H1 (cell line): ENCODE measurements at regions not wholly inside any gene's neighbourhood (a gene's known extent, or its start where the extent isn't known, plus 50 kb on each side); places are given as distances from the start of the nearest gene placed in this dataset.

Experiments used
- CTCF ChIA-PET: fragments of 300-600 bp; sonication (Branson Sonifier 250); formaldehyde crosslinking; loops from one replicate; lab custom pipeline; 2021; ENCODE audit not compliant: partially characterized antibody; lab: Charles Lee
- POLR2A ChIA-PET: fragments of 300-600 bp; sonication (Branson Sonifier 250); formaldehyde crosslinking; loops from one replicate; lab custom pipeline; 2021; ENCODE audit warnings: inconsistent platforms; ENCODE audit not compliant: partially characterized antibody; lab: Charles Lee
- DNase-seq, 2 experiments: peaks; one replicate each; pipeline versions ENCODE4 v3.0.0 to v3.0.0-alpha.2; 2010 to 2022; ENCODE audit warnings: low spot score in 2 of 2, low read depth in 1 of 2, mixed read lengths in 1 of 2
- FAIRE-seq: peaks from 2 replicates; lab custom pipeline; 2011; peaks lifted over from hg19 to GRCh38; lab: Jason Lieb, UNC
- H2AFZ ChIP-seq: 2 replicates; pipeline ENCODE4 v1.8.1; 2012; ENCODE audit warnings: low read length, inconsistent platforms
- H2AK5ac ChIP-seq: 2 replicates; pipeline ENCODE4 v1.6.1; 2013; ENCODE audit warnings: low read depth, low read length
- H2BK120ac ChIP-seq: replicated peaks from 2 replicates; pipeline ENCODE3; 2013; ENCODE audit warnings: low read depth, low read length, inconsistent platforms
- H2BK12ac ChIP-seq: 2 replicates; pipeline ENCODE4 v1.6.1; 2013; ENCODE audit warnings: low read depth, low read length
- H2BK15ac ChIP-seq: 2 replicates; pipeline ENCODE4 v1.6.1; 2013; ENCODE audit warnings: low read length
- H2BK20ac ChIP-seq: 2 replicates; pipeline ENCODE4 v1.6.1; 2013; ENCODE audit warnings: low read length
- H2BK5ac ChIP-seq: 2 replicates; pipeline ENCODE4 v1.6.1; 2013; ENCODE audit warnings: low read depth, low read length
- H3K14ac ChIP-seq: 2 replicates; pipeline ENCODE4 v1.6.1; 2013; ENCODE audit warnings: inconsistent platforms; ENCODE audit not compliant: insufficient read length
- H3K18ac ChIP-seq: 2 replicates; pipeline ENCODE4 v1.6.1; 2013; ENCODE audit warnings: low read length; ENCODE audit errors: extremely low read depth
- H3K23ac ChIP-seq: 2 replicates; pipeline ENCODE4 v1.6.1; 2013; ENCODE audit warnings: inconsistent platforms; ENCODE audit not compliant: insufficient read length
- H3K23me2 ChIP-seq: 2 replicates; pipeline ENCODE4 v1.6.1; 2013; ENCODE audit warnings: low read depth, low read length
- H3K27ac ChIP-seq: 2 replicates; pipeline ENCODE4 v1.6.1; 2011; ENCODE audit warnings: low read depth, low read length, inconsistent platforms
- H3K27me3 ChIP-seq, 4 experiments: replicated peaks in 1 of 4; 1 replicate in 1 of 4; 2 replicates in 3 of 4; pipeline versions ENCODE4 v1.6.1 to v1.8.1; 2011 to 2013; ENCODE audit warnings: low read length in 3 of 4, mild to moderate bottlenecking in 3 of 4, inconsistent platforms in 2 of 4, mixed read lengths in 2 of 4, moderate library complexity in 1 of 4; ENCODE audit not compliant: control insufficient read depth in 3 of 4, insufficient read depth in 3 of 4; ENCODE audit errors: extremely low read depth in 1 of 4
- H3K36me3 ChIP-seq, 4 experiments: 2 replicates each; pipeline versions ENCODE4 v1.6.1 to v1.8.1; 2011 to 2013; ENCODE audit warnings: mild to moderate bottlenecking in 4 of 4, low read length in 3 of 4, moderate library complexity in 2 of 4, control low read depth in 1 of 4, inconsistent platforms in 1 of 4; ENCODE audit not compliant: insufficient read depth in 4 of 4, control insufficient read depth in 2 of 4
- H3K4ac ChIP-seq: replicated peaks from 2 replicates; pipeline ENCODE3; 2013; ENCODE audit warnings: low read length, low read depth, mixed read lengths, inconsistent platforms; ENCODE audit not compliant: insufficient read length
- H3K4me1 ChIP-seq, 4 experiments: replicated peaks in 1 of 4; 1 replicate in 1 of 4; 2 replicates in 3 of 4; pipeline versions ENCODE4 v1.6.1 to v1.8.1; 2011 to 2013; ENCODE audit warnings: low read length in 3 of 4, inconsistent platforms in 2 of 4, mixed read lengths in 1 of 4; ENCODE audit not compliant: insufficient read depth in 4 of 4, control insufficient read depth in 3 of 4
- H3K4me2 ChIP-seq, 2 experiments: 2 replicates each; pipeline versions ENCODE4 v1.6.1 to v1.8.1; 2011 to 2013; ENCODE audit warnings: low read depth in 2 of 2, low read length in 2 of 2, control low read depth in 1 of 2, inconsistent platforms in 1 of 2, mild to moderate bottlenecking in 1 of 2; ENCODE audit not compliant: insufficient read depth in 1 of 2
- H3K4me3 ChIP-seq, 4 experiments: fragments of 200-600, 300-600 bp in 1 of 4; sonication (generic), shearing (Covaris generic), sonication (Bioruptor Twin) in 1 of 4; 2 replicates each; pipeline versions ENCODE4 v1.5.1 to v1.8.1; 2011 to 2016; ENCODE audit warnings: low read length in 4 of 4, low read depth in 3 of 4, control low read depth in 2 of 4, inconsistent platforms in 2 of 4, mild to moderate bottlenecking in 2 of 4, mixed read lengths in 1 of 4, moderate library complexity in 1 of 4; ENCODE audit not compliant: insufficient read depth in 2 of 4; ENCODE audit errors: extremely low read depth in 1 of 4
- H3K56ac ChIP-seq: replicated peaks from 2 replicates; pipeline ENCODE3; 2013; ENCODE audit warnings: low read depth, mild to moderate bottlenecking, mixed read lengths, low read length, inconsistent platforms; ENCODE audit not compliant: insufficient read length
- H3K79me1 ChIP-seq: 2 replicates; pipeline ENCODE4 v1.6.1; 2013; ENCODE audit warnings: low read depth, low read length, control low read depth
- H3K79me2 ChIP-seq, 2 experiments: 2 replicates each; pipeline versions ENCODE4 v1.6.1 to v1.8.1; 2012 to 2013; ENCODE audit warnings: low read length in 2 of 2, mild to moderate bottlenecking in 2 of 2, inconsistent platforms in 1 of 2; ENCODE audit not compliant: insufficient read depth in 2 of 2, control insufficient read depth in 1 of 2
- H3K9ac ChIP-seq, 4 experiments: replicated peaks in 1 of 4; 1 replicate in 1 of 4; 2 replicates in 3 of 4; pipeline versions ENCODE4 v1.6.1 to v1.8.1; 2011 to 2013; ENCODE audit warnings: low read depth in 3 of 4, low read length in 3 of 4, control low read depth in 2 of 4, mild to moderate bottlenecking in 2 of 4, moderate library complexity in 2 of 4, inconsistent platforms in 1 of 4; ENCODE audit errors: extremely low read depth in 1 of 4
- H3K9me3 ChIP-seq, 2 experiments: 2 replicates each; pipeline versions ENCODE4 v1.6.1 to v1.8.1; 2012 to 2013; ENCODE audit warnings: mild to moderate bottlenecking in 2 of 2, moderate library complexity in 2 of 2, control low read depth in 1 of 2, inconsistent platforms in 1 of 2, low read depth in 1 of 2, low read length in 1 of 2, mixed read lengths in 1 of 2; ENCODE audit not compliant: insufficient read depth in 2 of 2
- H4K20me1 ChIP-seq, 2 experiments: replicated peaks in 1 of 2; 2 replicates each; pipeline versions ENCODE3 to v1.8.1; 2011 to 2013; ENCODE audit warnings: inconsistent platforms in 2 of 2, low read length in 2 of 2, mild to moderate bottlenecking in 1 of 2; ENCODE audit not compliant: insufficient read depth in 2 of 2, control insufficient read depth in 1 of 2
- H4K5ac ChIP-seq: 2 replicates; pipeline ENCODE4 v1.6.1; 2013; ENCODE audit warnings: low read length, low read depth, mixed read lengths, inconsistent platforms; ENCODE audit not compliant: insufficient read length
- H4K8ac ChIP-seq: 2 replicates; pipeline ENCODE4 v1.8.0; 2013; ENCODE audit warnings: mild to moderate bottlenecking, moderate library complexity, low read length, inconsistent platforms; ENCODE audit not compliant: insufficient read depth; ENCODE audit errors: extremely low read depth
- H4K91ac ChIP-seq: replicated peaks from 2 replicates; pipeline ENCODE3; 2013; ENCODE audit warnings: low read length, mixed read lengths, inconsistent platforms; ENCODE audit not compliant: insufficient read length
- ATF2 ChIP-seq: IDR thresholded peaks from 2 replicates; pipeline ENCODE4 v1.6.1; 2012; ENCODE audit warnings: low read length, inconsistent platforms
- BACH1 ChIP-seq: IDR thresholded peaks from 2 replicates; pipeline ENCODE4 v1.6.1; 2012; ENCODE audit warnings: low read length, improper control_type of control experiment
- BCL11A ChIP-seq, 2 experiments: IDR thresholded peaks; one replicate each; pipeline ENCODE4 v1.6.1; 2011; ENCODE audit warnings: low read depth in 2 of 2, low read length in 2 of 2, mild to moderate bottlenecking in 2 of 2
- CHD2 ChIP-seq: IDR thresholded peaks from 2 replicates; pipeline ENCODE4 v1.6.1; 2012; ENCODE audit warnings: low read length, improper control_type of control experiment
- EGR1 ChIP-seq: IDR thresholded peaks from 2 replicates; pipeline ENCODE4 v1.6.1; 2011; ENCODE audit warnings: low read depth, low read length, borderline replicate concordance
- EP300 ChIP-seq, 2 experiments: IDR thresholded peaks; 1 replicate in 1 of 2; 2 replicates in 1 of 2; pipeline ENCODE4 v1.6.1; 2011 to 2012; ENCODE audit warnings: low read depth in 2 of 2, low read length in 2 of 2, mild to moderate bottlenecking in 2 of 2, borderline replicate concordance in 1 of 2, inconsistent platforms in 1 of 2, moderate library complexity in 1 of 2
- EZH2 ChIP-seq: fragments of 200-600 bp; sonication (generic); IDR thresholded peaks from 2 replicates; pipeline ENCODE4 v1.7.1; 2012; ENCODE audit warnings: low read depth, mild to moderate bottlenecking, moderate library complexity, low read length, inconsistent platforms; ENCODE audit not compliant: severe bottlenecking
- GABPA ChIP-seq: IDR thresholded peaks from 2 replicates; pipeline ENCODE4 v1.6.1; 2011; ENCODE audit warnings: mild to moderate bottlenecking, low read length, moderate library complexity, borderline replicate concordance; ENCODE audit not compliant: insufficient read depth
- NANOG ChIP-seq: IDR thresholded peaks from 2 replicates; pipeline ENCODE4 v1.6.1; 2011; ENCODE audit warnings: low read length, low read depth, mild to moderate bottlenecking, inconsistent platforms; ENCODE audit not compliant: insufficient read depth, poor library complexity, severe bottlenecking
- NRF1 ChIP-seq: IDR thresholded peaks from 2 replicates; pipeline ENCODE4 v1.6.1; 2011; ENCODE audit warnings: mild to moderate bottlenecking, low read depth, low read length, improper control_type of control experiment
- RFX5 ChIP-seq: IDR thresholded peaks from 2 replicates; pipeline ENCODE4 v1.6.1; 2011; ENCODE audit warnings: low read depth, low read length, improper control_type of control experiment, borderline replicate concordance
- SP2 ChIP-seq: IDR thresholded peaks from 2 replicates; pipeline ENCODE4 v1.6.1; 2012; ENCODE audit warnings: mild to moderate bottlenecking, low read length, inconsistent platforms
- WGBS, 2 experiments: shearing (Covaris generic) in 1 of 2; methylation state at CpG; one replicate each; pipeline versions ENCODE4 v1.1.6 to v1.1.7; 2013 to 2015; ENCODE audit warnings: low lambda C conversion rate in 2 of 2, mixed read lengths in 2 of 2, inconsistent platforms in 1 of 2, low coverage in 1 of 2, missing lambda C conversion rate in 1 of 2; ENCODE audit not compliant: insufficient replicate concordance in 2 of 2, insufficient coverage in 1 of 2, insufficient read length in 1 of 2; ENCODE audit errors: extremely low coverage in 1 of 2, missing lambda C conversion rate in 1 of 2; 5-methylcytosine and 5-hydroxymethylcytosine counted together
- TF ChIP-seq, protein P1 (sequence below): IDR thresholded peaks from 2 replicates; pipeline ENCODE4 v1.6.1; 2011; ENCODE audit warnings: low read depth, mild to moderate bottlenecking, low read length; ENCODE audit not compliant: insufficient read depth

- no peaks in the 10 kb centered on the region for H3K9me3 ChIP-seq
- no peak overlapping the region for H3K23ac ChIP-seq
- no peaks in the 10 kb centered on the region for H3K79me2 ChIP-seq
- no peak overlapping the region for H3K27ac ChIP-seq
- no peak overlapping the region for H3K56ac ChIP-seq
- no peaks in the 10 kb centered on the region for H3K23me2 ChIP-seq
- H2AK5ac ChIP-seq = no peak overlapping the region
- no peak overlapping the region for H2BK12ac ChIP-seq
- H4K5ac ChIP-seq = no peak overlapping the region
- no peak overlapping the region for H4K8ac ChIP-seq
- H3K4me1 ChIP-seq = no peaks in the 10 kb centered on the region
- no peaks in the 10 kb centered on the region for H3K79me1 ChIP-seq
- H2AFZ ChIP-seq = no peak overlapping the region
- no peaks in the 10 kb centered on the region for H3K27me3 ChIP-seq
- H4K20me1 ChIP-seq = no peaks in the 10 kb centered on the region
- H2BK20ac ChIP-seq = no peak overlapping the region
- no peak overlapping the region for H4K91ac ChIP-seq
- POLR2A ChIA-PET = no interaction called here
- H3K14ac ChIP-seq = no peak overlapping the region
- CTCF ChIA-PET = no interaction called here
- no peaks in the 10 kb centered on the region for H3K36me3 ChIP-seq
- no peak for DNase-seq
- H3K4ac ChIP-seq = no peak overlapping the region
- H2BK120ac ChIP-seq = no peak overlapping the region
- no peak overlapping the region for H2BK5ac ChIP-seq
- no peak for FAIRE-seq
- H3K4me3 ChIP-seq = no peak overlapping the region
- H3K9ac ChIP-seq = no peak overlapping the region
- no peak overlapping the region for H3K4me2 ChIP-seq
- WGBS, 2 experiments = 89% methylated on average over 4 of the region's 4 CpGs; no CpG with 5 or more reads in 1 of the 2 experiments
- H3K18ac ChIP-seq = no peak overlapping the region
- H2BK15ac ChIP-seq = no peak overlapping the region
- no peak for TF ChIP-seq EGR1
- TF ChIP-seq, protein P1, sequence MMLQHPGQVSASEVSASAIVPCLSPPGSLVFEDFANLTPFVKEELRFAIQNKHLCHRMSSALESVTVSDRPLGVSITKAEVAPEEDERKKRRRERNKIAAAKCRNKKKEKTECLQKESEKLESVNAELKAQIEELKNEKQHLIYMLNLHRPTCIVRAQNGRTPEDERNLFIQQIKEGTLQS = no peak
- no peak for TF ChIP-seq EP300 (IDR thresholded peaks at IDR 0.05; ENCODE audit: borderline replicate concordance in 1 of 2, low read depth in 2 of 2, low read length in 2 of 2)
- TF ChIP-seq ATF2 = no peak
- no peak for TF ChIP-seq SP2
- TF ChIP-seq RFX5 = no peak
- TF ChIP-seq EZH2 = no peak
- TF ChIP-seq BACH1 = no peak
- TF ChIP-seq BCL11A (IDR thresholded peaks at IDR 0.05; ENCODE audit: low read depth in 2 of 2, low read length in 2 of 2) = no peak
- TF ChIP-seq NANOG = no peak
- TF ChIP-seq GABPA = no peak
- TF ChIP-seq CHD2 = no peak
- no peak for TF ChIP-seq NRF1
Observed at GRCh38 chr4:75255261-75255660, 258.9 kb downstream of the RCHY1 start.
